Esophagus muscularis mucosa (tissue), 4 donors: ENCODE measurements at regions not wholly inside any gene's neighbourhood (a gene's known extent, or its start where the extent isn't known, plus 50 kb on each side); places are given as distances from the start of the nearest gene placed in this dataset.

Source experiments
- EP300 ChIP-seq: sonication (generic); formaldehyde crosslinking; IDR thresholded peaks from one replicate; pipeline ENCODE4 v1.6.1; 2017; ENCODE audit warnings: antibody characterized with exemption
- POLR2A ChIP-seq: fragments of 450-650 bp; IDR thresholded peaks from one replicate; pipeline ENCODE4 v1.6.1; 2017; ENCODE audit warnings: antibody characterized with exemption, moderate library complexity, mild to moderate bottlenecking, low read depth
- POLR2AphosphoS5 ChIP-seq, 2 donors: sonication (generic); formaldehyde crosslinking; IDR thresholded peaks; one replicate each; pipeline ENCODE4 v1.6.1; 2017; ENCODE audit warnings: antibody characterized with exemption in 2 of 2
- TF ChIP-seq, protein P1 (sequence below), 3 experiments: fragments of 200-600 bp in 2 of 3; fragments of 450-650 bp in 1 of 3; sonication (generic) in 2 of 3; IDR thresholded peaks; one replicate each; pipeline ENCODE4 v1.5.1; 2017 to 2019; ENCODE audit warnings: antibody characterized with exemption in 3 of 3, mild to moderate bottlenecking in 2 of 3, moderate library complexity in 1 of 3

DNA sequence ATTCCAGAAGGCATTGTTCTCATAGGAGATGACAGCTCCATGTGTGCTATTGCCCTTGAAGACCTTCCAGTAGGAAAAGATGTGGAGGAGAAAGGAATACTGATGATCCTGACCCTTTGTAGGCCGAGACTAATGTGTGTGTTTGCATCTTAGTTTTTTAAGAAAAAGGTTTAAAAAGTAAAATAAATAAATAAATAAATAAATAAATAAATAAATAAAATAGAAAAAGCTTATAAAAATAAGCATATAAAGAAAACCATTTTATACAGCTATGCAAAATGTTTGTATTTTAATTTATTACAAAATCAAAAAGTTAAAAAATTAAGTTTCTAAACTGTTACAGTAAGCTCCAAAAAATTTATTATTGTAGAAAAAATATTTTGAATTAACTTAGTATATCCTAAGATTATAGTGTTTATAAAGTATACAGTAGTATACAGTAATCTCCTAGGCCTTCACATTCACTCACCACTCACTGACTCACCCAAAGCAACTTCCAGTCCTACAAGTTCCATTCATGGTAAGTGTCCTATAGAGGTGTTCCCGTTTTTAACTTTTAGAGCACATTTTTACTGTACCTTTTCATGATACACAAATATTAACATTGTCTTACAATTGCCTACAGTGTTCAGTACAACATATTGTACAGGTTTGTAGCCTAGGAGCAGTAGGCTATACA is 435.2 kb upstream of the SEMA3A start:
- TF ChIP-seq, protein P1, sequence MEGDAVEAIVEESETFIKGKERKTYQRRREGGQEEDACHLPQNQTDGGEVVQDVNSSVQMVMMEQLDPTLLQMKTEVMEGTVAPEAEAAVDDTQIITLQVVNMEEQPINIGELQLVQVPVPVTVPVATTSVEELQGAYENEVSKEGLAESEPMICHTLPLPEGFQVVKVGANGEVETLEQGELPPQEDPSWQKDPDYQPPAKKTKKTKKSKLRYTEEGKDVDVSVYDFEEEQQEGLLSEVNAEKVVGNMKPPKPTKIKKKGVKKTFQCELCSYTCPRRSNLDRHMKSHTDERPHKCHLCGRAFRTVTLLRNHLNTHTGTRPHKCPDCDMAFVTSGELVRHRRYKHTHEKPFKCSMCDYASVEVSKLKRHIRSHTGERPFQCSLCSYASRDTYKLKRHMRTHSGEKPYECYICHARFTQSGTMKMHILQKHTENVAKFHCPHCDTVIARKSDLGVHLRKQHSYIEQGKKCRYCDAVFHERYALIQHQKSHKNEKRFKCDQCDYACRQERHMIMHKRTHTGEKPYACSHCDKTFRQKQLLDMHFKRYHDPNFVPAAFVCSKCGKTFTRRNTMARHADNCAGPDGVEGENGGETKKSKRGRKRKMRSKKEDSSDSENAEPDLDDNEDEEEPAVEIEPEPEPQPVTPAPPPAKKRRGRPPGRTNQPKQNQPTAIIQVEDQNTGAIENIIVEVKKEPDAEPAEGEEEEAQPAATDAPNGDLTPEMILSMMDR (IDR thresholded peaks at IDR 0.05) = no peak
- TF ChIP-seq POLR2A (no peak), EP300 (no peak), POLR2AphosphoS5 (IDR thresholded peaks at IDR 0.05) (no peak)
